Right ventricle myocardium superior (tissue), 1 donor: ENCODE measurements at regions not wholly inside any gene's neighbourhood (a gene's known extent, or its start where the extent isn't known, plus 50 kb on each side); places are given as distances from the start of the nearest gene placed in this dataset.

Source experiments
- ATAC-seq: fragments of 200-7000 bp; cut with Tn5 transposase; one replicate; pipeline ENCODE4 v1.9.1; 2020; ENCODE audit warnings: mild to moderate bottlenecking; ENCODE audit not compliant: poor library complexity
- DNase-seq: peaks from one replicate; pipeline ENCODE4 v3.0.0-alpha.2; 2020
- intact Hi-C: fragments of 100-400 bp; cut with DNase I; formaldehyde crosslinking; loops from one replicate; pipeline ENCODE4 v1.11.2; 2022
- donor health status: DM: no; HTN: yes; CAD: no; lungs with severe emphysema.

- ATAC-seq (peak; percentile 26), DNase-seq (no peak)
- intact Hi-C loops = no loop called here
Measured at GRCh38 chr12:108390495-108391203, 51.5 kb upstream of the CMKLR1 start.

- ATAC-seq (no peak), DNase-seq (no peak)
- intact Hi-C loops = no loop called here
Measured at GRCh38 chr12:108389544-108389943, 50.4 kb upstream of the CMKLR1 start.
